ENCODE measurements at regions not wholly inside any gene's neighbourhood (a gene's known extent, or its start where the extent isn't known, plus 50 kb on each side); places are given as distances from the start of the nearest gene placed in this dataset.
A peak's percentile ranks its signal among the peaks of the same experiment; 100 is the strongest.

DNA sequence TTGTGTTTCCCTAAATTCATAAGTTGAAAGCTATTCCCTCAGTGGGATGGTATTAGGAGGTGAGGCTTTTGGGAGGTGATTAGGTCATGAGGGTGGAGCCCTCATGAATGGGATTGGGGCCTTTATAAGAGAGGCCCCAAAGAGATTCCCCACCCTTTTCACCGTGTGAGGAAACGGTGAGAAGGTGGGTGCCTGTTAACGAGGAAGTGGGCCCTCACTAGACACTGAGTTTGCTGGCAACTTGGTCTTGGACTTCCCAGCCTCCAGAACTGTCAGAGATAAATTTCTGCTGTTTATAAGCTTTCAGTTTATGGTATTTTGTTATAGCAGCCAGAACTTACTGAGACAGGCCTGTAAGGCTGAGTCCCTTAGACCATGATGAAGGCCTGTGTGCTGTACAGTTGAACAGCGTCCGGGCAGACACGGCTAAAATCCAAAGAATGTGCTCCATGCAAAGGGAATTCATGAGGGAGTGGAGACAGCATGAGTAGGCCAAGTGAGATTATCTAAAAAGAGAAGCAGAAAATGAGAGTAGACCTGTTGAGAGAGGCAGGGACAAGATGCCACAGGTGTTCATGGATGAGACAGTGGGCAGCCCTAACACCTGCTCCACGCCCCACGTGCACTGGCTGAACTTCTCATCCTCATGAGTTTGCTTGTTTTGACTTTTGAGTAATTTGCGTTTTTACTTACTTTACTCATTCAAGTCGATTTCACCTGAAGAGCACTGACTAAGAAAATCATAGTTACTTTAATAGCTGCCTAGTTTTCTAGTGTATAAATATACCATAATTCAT lies 66.9 kb upstream of the SFMBT2 start:
- no peak for DNase-seq

DNA sequence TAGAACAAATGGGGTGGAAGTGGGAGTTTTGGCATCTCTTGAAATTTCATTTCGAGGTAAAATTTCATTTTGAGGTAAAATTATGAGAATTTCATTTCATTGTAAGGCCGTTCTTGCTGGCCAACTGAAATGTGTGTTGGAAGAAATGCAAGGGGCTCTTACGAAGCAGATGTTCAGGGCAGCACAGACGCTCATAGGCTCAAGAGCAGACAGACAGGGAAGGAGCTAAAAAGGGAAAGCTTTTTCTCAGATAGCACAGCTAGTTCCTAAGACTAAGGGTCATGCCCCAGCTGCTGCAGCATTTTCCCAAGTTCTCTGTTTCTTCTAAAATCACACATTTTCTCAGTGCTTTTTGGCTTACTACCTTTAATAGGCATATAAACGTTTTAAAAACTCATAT lies 65.1 kb upstream of the SFMBT2 start:
- DNase-seq, result no peak

DNA sequence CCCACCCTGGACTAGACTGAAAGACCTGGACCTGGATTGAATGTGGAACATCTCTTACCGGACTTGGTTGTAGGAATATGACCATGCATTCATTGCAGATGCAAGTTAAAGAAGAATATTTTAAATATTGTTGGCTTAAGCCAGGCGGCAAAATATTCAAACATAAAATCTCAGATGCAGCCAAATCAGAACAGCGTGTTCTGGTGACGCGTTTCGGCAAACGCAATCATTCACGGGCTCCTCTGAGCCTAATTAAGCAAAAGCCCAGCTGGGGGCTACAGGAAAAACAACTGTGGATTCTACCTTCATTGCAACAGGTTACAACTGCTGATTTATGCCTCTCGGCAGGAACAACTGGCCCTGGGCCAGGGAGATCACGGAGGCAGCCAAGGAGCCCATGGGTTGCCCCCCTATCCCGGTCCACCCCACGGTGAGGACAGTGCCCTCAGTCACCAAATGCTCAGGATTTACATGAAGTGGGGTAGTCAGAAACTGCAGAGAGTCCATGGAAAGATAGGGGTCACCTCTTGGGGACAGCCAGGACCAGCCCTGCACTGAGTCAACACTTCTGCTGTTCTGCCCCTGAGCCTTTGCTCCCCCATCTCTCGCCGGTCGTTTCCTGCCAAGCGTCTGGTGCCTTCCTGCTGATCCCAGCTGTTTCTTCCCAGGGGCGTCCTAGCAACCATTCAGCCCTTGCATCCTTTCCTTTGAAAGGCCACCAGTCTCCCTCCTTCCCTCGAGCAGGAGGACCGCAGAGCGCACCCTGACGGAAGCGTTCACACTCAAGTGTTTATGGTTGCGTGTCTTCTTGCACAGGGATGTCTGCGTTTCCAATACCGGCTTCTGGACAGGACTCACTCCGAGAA lies 64.4 kb upstream of the SFMBT2 start:
- DNase-seq, result peak; percentile 2

DNA sequence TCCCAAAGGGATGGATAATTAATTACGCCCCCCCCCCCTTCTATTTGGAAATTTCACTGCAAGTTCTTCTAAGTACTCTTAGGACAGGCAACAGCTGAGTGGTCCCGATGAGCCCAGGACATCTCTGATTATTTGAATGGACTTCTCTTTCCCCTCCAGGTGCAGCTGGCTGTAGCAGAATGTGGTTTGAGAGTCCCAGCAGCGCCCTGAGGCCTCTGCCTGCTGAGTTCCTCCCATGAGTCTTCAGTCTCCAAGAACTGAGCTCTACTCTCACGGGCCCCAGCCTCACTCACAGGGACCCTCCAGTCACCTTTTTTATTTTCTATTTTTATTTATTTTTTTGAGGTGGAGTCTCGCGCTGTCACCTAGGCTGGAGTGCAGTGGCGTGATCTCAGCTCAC lies 63.6 kb upstream of the SFMBT2 start:
- DNase-seq, result no peak

DNA sequence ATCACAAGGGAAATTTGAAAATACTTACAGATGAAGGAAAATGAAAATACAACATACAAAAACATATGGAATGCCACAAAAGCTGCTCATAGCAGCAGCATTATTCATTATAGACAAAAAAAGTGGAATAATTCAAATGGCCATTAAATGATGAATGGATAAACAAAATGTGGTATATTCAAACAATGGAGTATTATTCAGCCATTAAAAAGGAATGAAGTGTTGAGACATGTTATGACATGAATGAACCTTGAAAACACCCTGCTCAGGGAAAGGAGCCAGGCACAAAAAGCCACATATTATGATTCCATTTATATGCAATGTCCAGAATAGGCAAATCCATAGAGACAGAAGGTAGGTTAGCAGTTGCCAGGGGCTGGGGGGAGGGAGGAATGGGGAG lies 62.6 kb upstream of the SFMBT2 start:
- DNase-seq, result no peak

DNA sequence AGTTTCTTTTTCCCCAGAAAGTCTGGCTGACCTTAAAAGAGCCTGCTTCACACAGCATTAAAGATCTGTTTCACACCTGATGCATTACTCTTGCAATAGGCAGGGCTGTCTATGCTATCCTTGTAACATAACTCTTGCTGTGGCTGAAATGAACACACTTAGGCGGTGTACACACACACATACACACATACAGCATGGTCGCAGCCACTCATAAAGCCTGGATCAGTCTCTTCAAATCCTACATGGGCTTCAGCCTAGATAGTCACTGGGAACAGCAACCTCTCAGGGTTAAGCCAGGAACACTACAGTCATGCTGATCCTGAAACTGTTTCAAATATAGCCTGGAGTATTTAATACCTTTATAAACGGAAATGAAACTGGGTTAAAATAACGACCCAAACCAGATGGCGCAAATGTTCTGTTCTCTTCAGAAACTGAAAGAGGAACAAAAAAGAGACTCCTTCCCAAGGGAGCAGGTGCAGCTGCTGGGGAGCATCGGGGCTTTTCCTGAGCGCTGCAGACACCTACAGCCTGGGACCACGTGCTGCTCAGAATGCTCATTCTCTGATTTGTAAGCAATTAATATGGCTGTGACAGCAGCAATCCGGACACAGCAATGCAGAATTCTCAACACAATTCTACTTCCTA lies 61.0 kb upstream of the SFMBT2 start:
- DNase-seq, result no peak

DNA sequence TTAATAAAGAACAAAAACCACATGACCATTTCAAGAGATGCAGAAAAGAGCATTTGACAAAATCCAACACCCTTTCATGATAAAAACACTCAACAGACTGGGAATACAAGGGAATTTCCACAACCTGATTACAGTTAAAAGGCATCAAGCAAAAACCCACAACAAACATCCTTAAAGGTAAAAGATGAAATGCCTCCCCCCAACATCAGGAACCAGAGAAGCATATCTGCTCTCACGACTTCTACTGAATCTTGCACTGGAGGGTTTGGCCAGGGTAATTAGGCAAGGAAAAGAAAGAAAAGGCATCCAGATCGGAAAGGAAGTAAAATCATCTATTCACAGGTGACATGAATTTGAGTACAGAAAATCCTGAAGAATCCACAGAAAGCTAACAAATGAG lies 59.5 kb upstream of the SFMBT2 start:
- DNase-seq, result no peak

DNA sequence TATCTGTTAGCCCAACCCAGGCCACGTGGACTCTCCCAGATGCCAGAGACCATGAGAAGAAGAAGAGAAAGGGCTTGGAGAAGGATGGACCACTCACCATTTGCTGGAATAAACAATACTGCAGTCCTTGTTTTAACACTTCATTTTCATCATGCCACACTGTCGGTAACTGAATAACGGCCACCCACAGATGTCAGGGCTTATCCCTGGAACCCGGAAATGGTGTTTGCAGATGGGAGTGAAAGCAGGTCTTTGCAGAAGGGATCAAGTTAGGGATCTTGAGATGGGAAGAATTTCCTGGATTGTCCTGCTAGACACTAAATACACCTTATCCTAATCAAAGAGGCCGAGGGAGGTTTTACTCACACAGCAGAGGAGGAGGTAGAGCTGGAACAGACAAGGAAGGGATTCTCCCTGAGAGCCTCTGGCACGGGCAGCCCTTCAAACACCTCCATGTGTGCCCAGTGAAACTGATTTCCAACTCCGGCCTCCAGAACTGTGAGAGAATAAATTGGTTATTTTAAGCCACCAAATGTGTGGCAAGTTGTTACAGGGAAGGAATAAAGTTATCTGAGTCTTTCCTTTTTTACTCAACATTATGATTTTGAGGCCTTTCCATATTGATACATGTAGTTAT lies 56.3 kb upstream of the SFMBT2 start:
- no peak for DNase-seq

DNA sequence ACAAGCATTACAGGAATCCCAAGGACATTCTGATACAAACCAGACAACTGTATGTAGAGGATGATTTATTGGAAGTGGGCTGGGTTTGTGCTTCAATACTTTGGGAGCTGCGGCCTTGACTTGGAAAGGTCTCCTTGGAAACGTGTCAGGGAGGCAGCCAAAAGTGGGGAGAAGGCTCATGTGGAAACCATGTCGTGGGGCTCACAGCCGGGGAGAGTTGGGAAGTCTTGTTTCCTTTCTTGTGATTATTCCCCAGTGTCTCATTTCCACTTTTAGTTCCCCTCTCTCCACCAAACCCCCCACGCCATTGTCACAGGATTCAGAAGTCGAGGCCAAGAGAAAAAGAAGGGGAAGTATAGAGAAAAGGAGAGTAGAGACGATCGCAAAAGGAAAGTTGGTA lies 53.9 kb upstream of the SFMBT2 start:
- no peak for DNase-seq

All from dermis blood vessel endothelial cell (primary cell).